Ishikawa (cell line): ENCODE measurements at regions not wholly inside any gene's neighbourhood (a gene's known extent, or its start where the extent isn't known, plus 50 kb on each side); places are given as distances from the start of the nearest gene placed in this dataset.

Experiments used
- MAX ChIP-seq: IDR thresholded peaks from 2 replicates; pipeline ENCODE4 v1.6.1; 2012
- REST ChIP-seq: IDR thresholded peaks from 2 replicates; pipeline ENCODE4 v1.6.1; 2012; ENCODE audit warnings: low read depth, mild to moderate bottlenecking
- TEAD4 ChIP-seq: IDR thresholded peaks from 2 replicates; pipeline ENCODE4 v1.6.1; 2012

- TF ChIP-seq MAX = no peak
- no peak for TF ChIP-seq REST
- TF ChIP-seq TEAD4 = no peak
Observed at GRCh38 chr4:43765514-43765913, 683.1 kb downstream of the KCTD8 start.
